GM12878 (cell line): ENCODE measurements at regions not wholly inside any gene's neighbourhood (a gene's known extent, or its start where the extent isn't known, plus 50 kb on each side); places are given as distances from the start of the nearest gene placed in this dataset.

Experiments used
- ATAC-seq: fragments of 200-7000 bp; cut with Tn5 transposase; 3 replicates; pipeline ENCODE4 v1.9.1; 2020; ENCODE audit warnings: mild to moderate bottlenecking, moderate library complexity
- BruUV-seq: library from RNA; stranded (reverse); fragments of 400-500 nt; replicated peaks from 2 replicates; lab custom pipeline; 2021; lab: Mats Ljungman, UMichigan
- CTCF ChIA-PET: fragments of 300-600 bp; sonication (Branson Sonifier 250); formaldehyde crosslinking; extraction: SDS; loops from one replicate; lab custom pipeline; 2021; ENCODE audit warnings: inconsistent platforms; lab: Yijun Ruan, JAX
- POLR2A ChIA-PET: fragments of 350-600 bp; formaldehyde crosslinking; extraction: SDS; loops from one replicate; lab custom pipeline; 2021; ENCODE audit warnings: inconsistent platforms; lab: Charles Lee
- RAD21 ChIA-PET: fragments of 300-600 bp; sonication (Branson Sonifier 250); formaldehyde crosslinking; loops from one replicate; lab custom pipeline; 2023; ENCODE audit warnings: antibody characterized with exemption; ENCODE audit not compliant: unreplicated experiment; lab: Charles Lee
- SMC1A ChIA-PET: fragments of 300-600 bp; sonication (Branson Sonifier 250); formaldehyde crosslinking; loops from one replicate; lab custom pipeline; 2023; ENCODE audit not compliant: unreplicated experiment, uncharacterized antibody; lab: Charles Lee
- DNase-seq: peaks from one replicate; pipeline ENCODE4 v3.0.0-alpha.2; 2011; ENCODE audit warnings: low read depth, low spot score
- FAIRE-seq: peaks from 3 replicates; lab custom pipeline; 2011; peaks lifted over from hg19 to GRCh38; lab: Jason Lieb, UNC
- H2AFZ ChIP-seq: 2 replicates; pipeline ENCODE4 v1.6.0; 2011; ENCODE audit warnings: low read depth, low read length, control low read depth; ENCODE audit not compliant: control insufficient read depth
- H3K27ac ChIP-seq: 2 replicates; pipeline ENCODE4 v1.5.1; 2011; ENCODE audit warnings: control low read depth; ENCODE audit not compliant: control insufficient read depth, insufficient read depth
- H3K27me3 ChIP-seq, 2 experiments: replicated peaks in 1 of 2; 2 replicates each; pipeline versions ENCODE4 v1.6.0 to v1.6.1; 2011; ENCODE audit warnings: low read length in 1 of 2; ENCODE audit not compliant: control insufficient read depth in 2 of 2, insufficient read depth in 2 of 2
- H3K36me3 ChIP-seq, 2 experiments: 2 replicates each; pipeline ENCODE4 v1.5.1; 2011; ENCODE audit warnings: low read length in 1 of 2; ENCODE audit not compliant: control insufficient read depth in 2 of 2, insufficient read depth in 2 of 2
- H3K4me1 ChIP-seq: 2 replicates; pipeline ENCODE4 v1.6.1; 2011; ENCODE audit warnings: mild to moderate bottlenecking, low read length, moderate library complexity, mixed read lengths; ENCODE audit not compliant: control insufficient read depth, insufficient read depth
- H3K4me2 ChIP-seq: 2 replicates; pipeline ENCODE4 v1.6.0; 2011; ENCODE audit warnings: control low read depth; ENCODE audit not compliant: control insufficient read depth, insufficient read depth
- H3K4me3 ChIP-seq: fragments of 200-600 bp; sonication (generic); 2 replicates; pipeline ENCODE4 v1.5.1; 2016
- H3K79me2 ChIP-seq: 2 replicates; pipeline ENCODE4 v1.6.0; 2011; ENCODE audit warnings: low read length; ENCODE audit not compliant: control insufficient read depth, insufficient read depth
- H3K9ac ChIP-seq: 2 replicates; pipeline ENCODE4 v1.8.0; 2011; ENCODE audit warnings: low read length, control low read depth, mixed read lengths; ENCODE audit not compliant: control insufficient read depth, insufficient read depth
- H3K9me3 ChIP-seq: replicated peaks from 3 replicates; pipeline ENCODE4 v1.5.1; 2011; ENCODE audit warnings: mild to moderate bottlenecking, low read length; ENCODE audit not compliant: control insufficient read depth, insufficient read depth
- H4K20me1 ChIP-seq: 2 replicates; pipeline ENCODE4 v1.6.0; 2011; ENCODE audit not compliant: control insufficient read depth, insufficient read depth
- ATF3 ChIP-seq: IDR thresholded peaks from 2 replicates; pipeline ENCODE4 v1.6.1; 2011; ENCODE audit warnings: low read depth, mild to moderate bottlenecking, low read length, moderate library complexity, borderline replicate concordance; ENCODE audit errors: extremely low read depth
- ATF7 ChIP-seq: fragments of 450-650 bp; IDR thresholded peaks from 2 replicates; pipeline ENCODE4 v1.6.1; 2016; ENCODE audit warnings: low read depth, mild to moderate bottlenecking
- CBFB ChIP-seq: IDR thresholded peaks from 2 replicates; pipeline ENCODE4 v1.6.1; 2016; ENCODE audit warnings: antibody characterized with exemption, low read depth
- CEBPZ ChIP-seq: fragments of 150-350 bp; IDR thresholded peaks from 2 replicates; pipeline ENCODE4 v1.6.1; 2016; ENCODE audit warnings: low read depth, low read length
- CREB1 ChIP-seq: IDR thresholded peaks from 2 replicates; pipeline ENCODE4 v1.6.1; 2012; ENCODE audit warnings: low read depth, mild to moderate bottlenecking, inconsistent platforms
- CREM ChIP-seq: IDR thresholded peaks from 2 replicates; pipeline ENCODE4 v1.6.1; 2014; ENCODE audit warnings: antibody characterized with exemption, low read depth
- FOS ChIP-seq: IDR thresholded peaks from 3 replicates; pipeline ENCODE4 v1.6.1; 2011; ENCODE audit warnings: borderline replicate concordance; ENCODE audit not compliant: insufficient read length; ENCODE audit errors: extremely low read depth
- GABPA ChIP-seq: IDR thresholded peaks from 2 replicates; pipeline ENCODE4 v1.6.1; 2014; ENCODE audit warnings: antibody characterized with exemption, low read depth, mild to moderate bottlenecking, inconsistent platforms
- GATAD2B ChIP-seq: fragments of 450-650 bp; conservative IDR thresholded peaks from 2 replicates; pipeline ENCODE4 v1.6.1; 2017; ENCODE audit warnings: low read depth, mild to moderate bottlenecking, moderate library complexity
- HCFC1 ChIP-seq: fragments of 150-350 bp; IDR thresholded peaks from 2 replicates; pipeline ENCODE4 v1.6.1; 2014; ENCODE audit warnings: low read length
- JUND ChIP-seq: IDR thresholded peaks from 2 replicates; pipeline ENCODE4 v1.6.1; 2012; ENCODE audit warnings: low read depth, mild to moderate bottlenecking, low read length, improper control_type of control experiment, moderate library complexity
- MLLT1 ChIP-seq: fragments of 450-650 bp; IDR thresholded peaks from 2 replicates; pipeline ENCODE4 v1.6.1; 2016; ENCODE audit warnings: mild to moderate bottlenecking
- NBN ChIP-seq: fragments of 450-650 bp; IDR thresholded peaks from 2 replicates; pipeline ENCODE4 v1.6.1; 2016
- NFIC ChIP-seq: IDR thresholded peaks from 2 replicates; pipeline ENCODE4 v1.6.1; 2012; ENCODE audit warnings: low read depth, mild to moderate bottlenecking, inconsistent platforms, low read length, moderate library complexity
- RAD21 ChIP-seq: IDR thresholded peaks from 2 replicates; pipeline ENCODE4 v1.6.1; 2011; ENCODE audit warnings: mild to moderate bottlenecking, low read depth, low read length, moderate library complexity; ENCODE audit not compliant: insufficient read depth
- TCF7 ChIP-seq: IDR thresholded peaks from 2 replicates; pipeline ENCODE4 v1.6.1; 2014; ENCODE audit warnings: antibody characterized with exemption, borderline replicate concordance
- ZNF384 ChIP-seq: IDR thresholded peaks from 2 replicates; pipeline ENCODE4 v1.6.1; 2012; ENCODE audit warnings: low read depth, mild to moderate bottlenecking, low read length, improper control_type of control experiment, borderline replicate concordance
- WGBS: methylation state at CpG from one replicate; pipeline ENCODE4 v1.1.6; 2016; ENCODE audit warnings: low lambda C conversion rate; ENCODE audit not compliant: insufficient replicate concordance, insufficient coverage; ENCODE audit errors: missing lambda C conversion rate; 5-methylcytosine and 5-hydroxymethylcytosine counted together
- in situ Hi-C: fragments of 300-500 bp; cut with MboI; formaldehyde crosslinking; loops from 9 replicates; pipeline ENCODE4 v1.14.3; 2018; ENCODE audit warnings: mixed read lengths
- intact Hi-C: fragments of 100-400 bp; cut with micrococcal nuclease; formaldehyde crosslinking; loops from one replicate; pipeline ENCODE4 v1.14.2; 2022; ENCODE audit not compliant: unreplicated experiment

DNA sequence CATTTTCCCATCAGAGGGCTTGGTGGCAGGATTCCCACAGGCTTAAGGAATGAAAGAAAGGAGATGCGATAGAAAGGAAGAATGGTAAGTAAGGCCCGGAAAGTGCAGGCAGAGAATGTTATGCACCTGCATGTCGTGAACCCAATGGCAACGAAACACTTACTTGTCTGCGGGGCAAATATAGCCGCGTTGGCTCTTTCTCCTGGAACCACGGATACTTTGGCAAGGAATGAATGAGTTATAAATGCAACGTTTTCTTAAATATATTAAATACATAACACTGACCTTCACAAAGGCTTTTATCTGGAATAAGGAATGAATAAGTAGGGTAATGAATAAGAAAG, 192.1 kb downstream of the KATNAL1 start:
- peak; percentile 4; the same call in 2 of the 3 replicates for ATAC-seq
- SMC1A ChIA-PET, result interaction anchor here (0.7 to 7.7 kb wide), 18 partner anchors 11 to 607 kb away, joined by 3 to 165 read pairs (median 4); partner anchors contain the start of gene UBL3

More for the DNA sequence above, 192.1 kb downstream of the KATNAL1 start:
- H3K4me3 ChIP-seq, result peak overlapping the region; percentile 63; the same call in 1 of the 2 replicates
- no peak overlapping the region for H3K27ac ChIP-seq
- no peak overlapping the region for H3K9ac ChIP-seq
- POLR2A ChIA-PET, result interaction anchor here (1.0 to 1.5 kb wide), 3 partner anchors 16 to 297 kb away, joined by 3 to 4 read pairs (median 3); no protein-coding TSS in a partner anchor
- in situ Hi-C loops, result loop anchor here (5.0 kb wide), 3 partner anchors 268 to 608 kb away; no protein-coding TSS in a partner anchor
- TF ChIP-seq CREB1 (no peak), RAD21 (no peak), GATAD2B (no peak), CBFB (no peak), TCF7 (no peak), ATF7 (no peak), JUND (no peak), FOS (no peak), HCFC1 (no peak), NFIC (no peak), ATF3 (no peak), GABPA (no peak), CEBPZ (no peak), CREM (no peak), ZNF384 (no peak), MLLT1 (peak; percentile 72), NBN (peak; percentile 33; the same call in 1 of the 2 replicates)
- TF ChIP-seq, all 136 proteins: peak for 2
- H3K36me3 ChIP-seq, result no peaks in the 10 kb centered on the region
- RAD21 ChIA-PET, result interaction anchor here (0.7 to 8.5 kb wide), 24 partner anchors 11 to 606 kb away, joined by 3 to 163 read pairs (median 4); partner anchors contain the start of gene UBL3
- no peaks in the 10 kb centered on the region for H3K79me2 ChIP-seq
- FAIRE-seq, result no peak
- WGBS, result 42% methylated on average over 9 of the region's 9 CpGs
- BruUV-seq, result no TSS peak
- peaks cover 13% of the 10 kb centered on the region; the same call in 1 of the 2 replicates for H3K4me1 ChIP-seq
- no peak for DNase-seq
- no peaks in the 10 kb centered on the region for H3K27me3 ChIP-seq
- no peaks in the 10 kb centered on the region for H3K9me3 ChIP-seq
- no peaks in the 10 kb centered on the region for H4K20me1 ChIP-seq
- peak overlapping the region; percentile 91 for H3K4me2 ChIP-seq
- CTCF ChIA-PET, result interaction anchor here (0.6 to 8.9 kb wide), 48 partner anchors 9 to 772 kb away, joined by 3 to 286 read pairs (median 4); partner anchors contain the start of gene UBL3
- peak overlapping the region; percentile 86 for H2AFZ ChIP-seq
- intact Hi-C loops, result loop anchor here (1.0 kb wide), 1 partner anchor 607 kb away; no protein-coding TSS in a partner anchor
